ENCODE measurements at regions not wholly inside any gene's neighbourhood (a gene's known extent, or its start where the extent isn't known, plus 50 kb on each side); places are given as distances from the start of the nearest gene placed in this dataset.
"Not testable (repeated sequence)": the region's sequence is repeated elsewhere in the genome, so short reads cannot be mapped to it uniquely, and the experiment has no call there.

- TF ChIP-seq POLR2A, CTCF (IDR thresholded peaks at IDR 0.05): not testable (repeated sequence)
These were observed 1174.9 kb downstream of the PLA2G4A start for GRCh38 chr1:188003687-188004086.

Measured in body of pancreas (tissue), 4 donors.